ENCODE measurements at regions not wholly inside any gene's neighbourhood (a gene's known extent, or its start where the extent isn't known, plus 50 kb on each side); places are given as distances from the start of the nearest gene placed in this dataset.

- no peak for DNase-seq
These were observed 305.7 kb upstream of the VRK2 start for GRCh38 chr2:57740891-57741290.

DNA sequence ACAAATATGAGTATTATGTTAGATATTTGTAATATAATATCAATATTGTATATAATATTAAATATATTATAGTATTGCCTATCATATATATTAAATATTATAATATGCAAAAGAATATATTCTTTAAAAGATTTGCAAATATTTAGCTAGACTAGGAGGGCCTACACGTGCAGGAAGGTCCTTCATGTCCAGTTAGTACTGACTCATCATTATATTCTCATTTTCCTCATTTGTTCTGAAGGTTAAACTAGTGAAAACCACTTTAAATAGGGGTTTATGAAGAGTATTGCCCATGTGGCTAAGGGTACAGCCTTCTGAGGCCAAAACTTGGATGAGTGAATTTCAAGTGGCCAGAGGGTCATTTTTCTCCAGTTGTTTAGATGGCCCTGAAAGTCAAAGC, 293.0 kb upstream of the VRK2 start:
- DNase-seq, result no peak

- DNase-seq, result no peak
These were observed 287.9 kb upstream of the VRK2 start for GRCh38 chr2:57758686-57759085.

GRCh38 chr2:57759131-57759530, 287.5 kb upstream of the VRK2 start:
- DNase-seq, result no peak

DNA sequence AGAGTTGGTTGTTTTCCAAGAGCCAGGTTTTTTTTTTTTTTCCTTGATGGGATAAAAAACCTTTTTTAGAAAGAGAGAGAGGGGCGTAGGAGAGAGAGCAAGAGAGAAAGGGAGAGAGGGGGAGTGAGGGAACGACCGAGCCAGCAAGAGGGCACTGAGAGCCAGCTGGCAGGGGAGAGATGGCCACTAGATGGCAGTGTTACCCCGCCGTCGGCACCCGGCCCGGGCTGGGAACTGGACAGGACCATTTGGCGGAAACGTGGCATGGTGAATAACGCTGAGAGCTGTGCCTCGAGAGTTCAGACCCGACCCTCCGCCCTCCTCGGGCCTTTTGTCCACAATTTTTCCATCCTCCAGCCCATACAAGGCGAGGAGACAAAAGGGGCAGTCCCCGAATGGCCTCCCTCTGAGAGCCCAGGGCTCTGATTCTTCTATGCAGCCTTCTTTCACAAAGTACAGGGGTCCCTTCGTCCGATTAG, 286.7 kb upstream of the VRK2 start:
- DNase-seq, result peak; percentile 27 to 56 (median 52)

DNA sequence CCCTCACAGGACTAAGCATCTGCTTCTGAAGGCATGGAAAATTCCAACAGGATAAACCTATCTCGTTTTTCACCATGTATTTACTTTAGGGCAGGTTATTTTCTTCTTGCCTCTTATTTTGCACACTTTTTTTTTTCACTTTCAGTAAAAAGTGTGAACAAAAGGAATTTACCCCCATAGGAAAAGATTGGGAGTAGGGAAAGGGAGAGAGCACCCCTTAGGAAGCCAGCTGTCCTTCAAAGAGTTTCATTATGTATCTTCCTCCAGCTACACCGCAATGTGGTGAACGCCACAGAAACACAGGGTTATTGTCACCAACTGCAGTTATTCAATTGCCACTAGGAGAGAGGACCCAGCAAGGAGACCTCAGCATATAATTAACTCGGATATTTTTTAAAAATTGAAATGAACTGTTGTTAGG, 286.2 kb upstream of the VRK2 start:
- DNase-seq, result peak in 1 of 5 experiments; percentile 8

- DNase-seq, result no peak
These were observed 269.7 kb upstream of the VRK2 start for GRCh38 chr2:57776916-57777315.

DNA sequence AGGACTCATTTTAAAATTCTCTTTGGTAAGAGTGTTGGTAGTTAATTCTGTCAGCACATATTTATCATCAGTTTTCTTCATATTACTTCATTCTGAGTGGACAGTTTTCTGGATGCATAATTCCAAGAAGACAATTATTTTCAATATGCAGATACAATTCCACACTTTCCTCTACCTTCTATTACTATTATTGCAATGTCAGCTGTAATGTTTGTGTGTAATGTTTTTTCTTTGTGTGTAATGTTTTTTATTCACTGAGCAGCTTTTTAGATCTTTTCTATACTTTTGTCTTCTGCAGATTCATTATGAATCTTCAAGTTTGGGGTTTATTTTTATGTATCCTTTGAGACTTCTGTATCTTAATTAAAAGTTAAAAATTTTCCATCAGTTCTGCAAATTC, 264.0 kb upstream of the VRK2 start:
- DNase-seq, result no peak

DNA sequence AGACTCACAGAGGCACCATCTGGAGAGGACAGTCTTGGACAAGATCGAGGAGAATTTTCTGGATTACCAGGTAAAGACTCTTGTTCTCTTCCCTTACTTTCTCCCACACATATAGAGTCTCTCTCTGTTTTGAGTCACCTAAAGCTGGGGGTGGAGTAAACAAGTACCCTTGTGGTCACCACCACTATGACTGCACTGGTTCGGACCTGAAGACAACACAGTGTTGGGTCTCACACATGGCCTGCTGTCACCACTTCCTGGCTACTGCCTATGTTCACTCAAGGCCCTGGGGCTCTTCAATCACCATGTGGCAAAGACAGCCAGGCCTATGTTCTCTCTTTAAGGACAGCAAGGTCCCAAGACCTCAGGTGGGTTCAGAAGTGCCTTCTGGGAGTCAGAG, 253.3 kb upstream of the VRK2 start:
- peak in 1 of 5 experiments; percentile 2 for DNase-seq

- DNase-seq, result no peak
These were observed 250.1 kb upstream of the VRK2 start for GRCh38 chr2:57796527-57796926.

GRCh38 chr2:57798346-57798745, 248.3 kb upstream of the VRK2 start:
- no peak for DNase-seq

GRCh38 chr2:57802243-57802642, 244.4 kb upstream of the VRK2 start:
- no peak for DNase-seq

DNA sequence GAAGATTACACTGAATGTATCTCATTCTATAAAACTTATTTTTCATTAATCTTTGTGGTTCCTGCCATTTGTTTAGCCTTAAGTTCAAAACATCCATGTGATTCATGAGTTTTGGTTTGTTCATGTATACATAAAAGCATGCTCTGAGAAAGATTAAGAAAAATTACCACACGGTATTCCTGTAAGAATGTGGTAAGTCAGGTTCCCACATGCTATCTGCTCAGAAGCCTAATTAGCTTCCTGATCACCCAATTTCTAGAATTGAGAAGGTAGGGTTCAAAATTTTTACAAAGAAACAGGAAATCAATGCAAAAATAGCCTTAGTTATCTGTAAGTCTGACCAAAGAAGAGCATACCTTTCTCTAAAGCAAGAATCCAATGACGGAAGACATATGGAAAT, 241.6 kb upstream of the VRK2 start:
- DNase-seq, result no peak

GRCh38 chr2:57806449-57806968, 240.1 kb upstream of the VRK2 start:
- DNase-seq, result no peak

DNA sequence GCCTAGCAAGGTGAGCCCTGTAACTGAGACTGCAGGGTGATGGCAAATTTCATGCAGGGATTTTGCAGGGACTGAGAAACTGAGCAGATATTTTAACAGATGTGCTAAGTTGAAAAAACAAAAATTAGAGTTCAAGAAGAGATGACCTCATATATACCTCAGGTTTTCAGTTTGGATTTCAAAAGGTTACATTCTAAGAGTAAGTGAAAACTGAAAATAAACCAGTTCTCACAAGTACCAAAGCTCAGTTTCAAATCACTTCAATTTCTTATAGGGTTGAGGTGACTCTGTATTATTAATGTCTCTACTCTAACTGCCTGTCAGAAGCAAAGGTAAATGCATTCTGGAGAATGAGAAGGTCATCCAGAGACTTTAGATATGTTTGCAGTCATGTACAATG, 237.4 kb upstream of the VRK2 start:
- DNase-seq, result no peak

- DNase-seq, result no peak
These were observed 225.5 kb upstream of the VRK2 start for GRCh38 chr2:57821088-57821487.

- DNase-seq, result no peak
These were observed 218.4 kb upstream of the VRK2 start for GRCh38 chr2:57828221-57828620.

DNA sequence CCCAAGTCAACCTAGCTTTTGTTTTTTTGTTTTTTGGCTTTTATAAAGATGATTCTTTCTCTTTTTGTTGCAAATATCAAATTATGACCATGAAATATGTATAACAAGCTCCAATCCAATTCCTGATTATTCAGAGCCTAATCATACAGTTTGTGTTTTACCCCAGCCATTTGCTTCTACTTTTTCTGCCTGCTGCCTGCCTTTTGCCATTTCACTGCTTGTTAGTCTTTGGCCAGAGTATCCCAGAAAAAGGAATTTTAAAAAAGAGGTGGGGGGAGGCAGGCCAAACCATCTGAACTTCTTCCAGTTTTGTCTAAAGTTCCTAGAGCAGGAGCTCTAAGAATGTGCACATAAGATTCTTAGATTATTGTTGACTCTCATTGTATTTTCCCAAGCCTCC, 211.9 kb upstream of the VRK2 start:
- DNase-seq, result no peak

- DNase-seq, result no peak
These were observed 204.1 kb upstream of the VRK2 start for GRCh38 chr2:57842531-57842930.

- DNase-seq, result no peak
These were observed 203.4 kb upstream of the VRK2 start for GRCh38 chr2:57843158-57843557.

GRCh38 chr2:57848723-57849122, 197.9 kb upstream of the VRK2 start:
- DNase-seq, result no peak

- DNase-seq, result no peak
These were observed 196.8 kb upstream of the VRK2 start for GRCh38 chr2:57849843-57850242.

- DNase-seq, result no peak
These were observed 196.0 kb upstream of the VRK2 start for GRCh38 chr2:57850415-57851130.

- DNase-seq, result no peak
These were observed 191.4 kb upstream of the VRK2 start for GRCh38 chr2:57855212-57855611.

DNA sequence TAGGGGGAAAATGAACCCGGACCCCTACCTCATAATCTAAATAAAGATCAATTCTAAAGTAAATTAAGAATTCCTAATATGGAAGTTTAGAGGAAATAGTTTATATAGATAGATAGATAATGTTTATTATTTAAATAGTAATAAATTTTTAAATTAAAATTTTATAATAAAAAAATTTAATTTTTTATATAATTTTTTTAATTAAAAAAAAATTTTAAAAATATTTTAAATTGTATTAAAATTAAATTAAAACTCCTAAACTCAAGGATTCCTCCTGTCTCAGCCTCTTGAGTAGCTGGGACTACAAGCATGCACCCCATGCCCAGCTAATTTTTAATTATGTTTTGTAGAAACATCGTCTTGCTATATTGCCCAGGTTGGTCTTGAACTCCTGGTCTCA, 186.9 kb upstream of the VRK2 start:
- DNase-seq, result no peak
